A673 (cell line): ENCODE measurements at regions not wholly inside any gene's neighbourhood (a gene's known extent, or its start where the extent isn't known, plus 50 kb on each side); places are given as distances from the start of the nearest gene placed in this dataset.

ENCODE experiments used
- BruUV-seq: library from RNA; stranded (reverse); fragments of 400-500 nt; replicated peaks from 2 replicates; lab custom pipeline; 2021; lab: Mats Ljungman, UMichigan
- CTCF ChIA-PET: fragments of 300-600 bp; sonication (Branson Sonifier 250); formaldehyde crosslinking; loops from one replicate; lab custom pipeline; 2022; ENCODE audit warnings: antibody characterized with exemption; lab: Charles Lee
- POLR2A ChIA-PET: fragments of 300-600 bp; sonication (Branson Sonifier 250); formaldehyde crosslinking; loops from one replicate; lab custom pipeline; 2022; ENCODE audit warnings: antibody characterized with exemption; ENCODE audit not compliant: low non-redundant PET; lab: Charles Lee
- DNase-seq: peaks from one replicate; pipeline ENCODE4 v3.0.0-alpha.2; 2015; ENCODE audit warnings: low spot score
- H3K27ac ChIP-seq: fragments of 200-600 bp; sonication (generic); 2 replicates; pipeline ENCODE4 v1.5.1; 2016; ENCODE audit warnings: mixed run types, low read depth, mild to moderate bottlenecking, mixed read lengths, antibody characterized with exemption, low read length; ENCODE audit not compliant: poor library complexity, severe bottlenecking
- H3K27me3 ChIP-seq: fragments of 200-600 bp; sonication (generic); replicated peaks from 2 replicates; pipeline ENCODE4 v1.6.1; 2017; ENCODE audit warnings: mixed run types, low read depth, mild to moderate bottlenecking, mixed read lengths, antibody characterized with exemption, low read length; ENCODE audit not compliant: insufficient read depth, poor library complexity
- H3K36me3 ChIP-seq: fragments of 200-600 bp; sonication (generic); 2 replicates; pipeline ENCODE4 v1.6.1; 2016; ENCODE audit warnings: mixed run types, mild to moderate bottlenecking, mixed read lengths, antibody characterized with exemption, low read length; ENCODE audit not compliant: insufficient read depth, poor library complexity, severe bottlenecking
- H3K4me1 ChIP-seq: fragments of 200-600 bp; sonication (generic); 2 replicates; pipeline ENCODE4 v1.6.1; 2017; ENCODE audit warnings: mixed run types, mild to moderate bottlenecking, mixed read lengths, antibody characterized with exemption, low read length; ENCODE audit not compliant: insufficient read depth, poor library complexity, severe bottlenecking
- H3K4me3 ChIP-seq: fragments of 200-600 bp; sonication (generic); 2 replicates; pipeline ENCODE4 v1.5.1; 2016; ENCODE audit warnings: low read depth, mixed run types, mild to moderate bottlenecking, mixed read lengths, low read length; ENCODE audit not compliant: poor library complexity, severe bottlenecking
- H3K9me3 ChIP-seq: fragments of 200-600 bp; sonication (generic); 2 replicates; pipeline ENCODE4 v1.6.1; 2016; ENCODE audit warnings: mixed run types, low read depth, mild to moderate bottlenecking, mixed read lengths, antibody characterized with exemption, low read length; ENCODE audit not compliant: poor library complexity, severe bottlenecking
- EZH2 ChIP-seq: fragments of 200-600 bp; sonication (generic); IDR thresholded peaks from 2 replicates; pipeline ENCODE4 v1.6.1; 2017; ENCODE audit warnings: borderline replicate concordance, low read depth, mild to moderate bottlenecking, mixed read lengths, antibody characterized with exemption, low read length; ENCODE audit not compliant: poor library complexity, severe bottlenecking
- intact Hi-C: fragments of 100-400 bp; cut with micrococcal nuclease; formaldehyde crosslinking; loops from one replicate; pipeline ENCODE4 v1.10.0; 2022; ENCODE audit not compliant: unreplicated experiment
- TF ChIP-seq, protein P1 (sequence below): fragments of 300-800, 200-600 bp; sonication (generic); conservative IDR thresholded peaks from 2 replicates; pipeline ENCODE4 v1.5.1; 2017; ENCODE audit warnings: low read depth, mild to moderate bottlenecking, antibody characterized with exemption, low read length, moderate library complexity, mixed read lengths

DNA sequence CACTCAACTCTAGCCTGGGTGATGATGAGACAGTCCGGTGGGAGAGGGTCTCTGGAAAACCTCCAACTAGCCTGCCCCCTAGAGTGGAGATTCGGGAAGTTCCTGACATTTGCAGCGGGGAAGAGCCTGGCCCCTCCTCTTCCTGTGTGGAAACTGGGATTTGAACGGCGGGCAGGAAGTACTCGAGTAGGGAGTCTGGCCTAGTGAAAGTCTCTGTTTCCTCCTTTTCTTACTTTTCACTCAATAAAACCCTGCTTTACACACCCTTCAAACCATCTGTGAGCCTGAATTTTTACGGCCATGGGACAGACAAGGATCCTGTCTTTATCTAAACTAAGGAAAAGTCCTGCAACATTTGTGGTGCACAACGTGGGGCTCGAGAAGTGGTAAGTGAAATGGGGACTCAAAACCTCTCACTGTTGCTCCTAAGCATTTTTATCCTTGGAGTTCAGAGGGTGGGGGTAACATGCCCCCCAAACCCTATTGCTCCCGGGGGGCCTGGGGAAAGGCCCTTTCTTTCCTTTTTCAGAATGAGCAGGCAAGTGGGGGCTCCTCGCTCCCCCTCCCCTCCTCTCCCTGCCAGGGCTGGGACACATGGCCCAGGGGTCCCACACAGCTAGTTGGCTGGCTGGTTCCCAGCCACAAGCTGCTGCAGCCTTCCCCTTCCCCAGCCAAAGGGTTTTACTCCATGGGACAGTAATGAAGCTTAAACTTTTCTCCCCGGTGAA lies 224.7 kb upstream of the GBE1 start:
- DNase-seq: peak; percentile 2
- intact Hi-C loops: no loop called here
- no peaks in the 10 kb centered on the region for H3K27me3 ChIP-seq
- TF ChIP-seq, protein P1, sequence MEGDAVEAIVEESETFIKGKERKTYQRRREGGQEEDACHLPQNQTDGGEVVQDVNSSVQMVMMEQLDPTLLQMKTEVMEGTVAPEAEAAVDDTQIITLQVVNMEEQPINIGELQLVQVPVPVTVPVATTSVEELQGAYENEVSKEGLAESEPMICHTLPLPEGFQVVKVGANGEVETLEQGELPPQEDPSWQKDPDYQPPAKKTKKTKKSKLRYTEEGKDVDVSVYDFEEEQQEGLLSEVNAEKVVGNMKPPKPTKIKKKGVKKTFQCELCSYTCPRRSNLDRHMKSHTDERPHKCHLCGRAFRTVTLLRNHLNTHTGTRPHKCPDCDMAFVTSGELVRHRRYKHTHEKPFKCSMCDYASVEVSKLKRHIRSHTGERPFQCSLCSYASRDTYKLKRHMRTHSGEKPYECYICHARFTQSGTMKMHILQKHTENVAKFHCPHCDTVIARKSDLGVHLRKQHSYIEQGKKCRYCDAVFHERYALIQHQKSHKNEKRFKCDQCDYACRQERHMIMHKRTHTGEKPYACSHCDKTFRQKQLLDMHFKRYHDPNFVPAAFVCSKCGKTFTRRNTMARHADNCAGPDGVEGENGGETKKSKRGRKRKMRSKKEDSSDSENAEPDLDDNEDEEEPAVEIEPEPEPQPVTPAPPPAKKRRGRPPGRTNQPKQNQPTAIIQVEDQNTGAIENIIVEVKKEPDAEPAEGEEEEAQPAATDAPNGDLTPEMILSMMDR: no peak
- no peak for TF ChIP-seq EZH2
- ChIA-PET CTCF (no interaction called here), POLR2A (no interaction called here)
- no TSS peak for BruUV-seq
- no peaks in the 10 kb centered on the region for H3K9me3 ChIP-seq
- H3K4me1 ChIP-seq: no peaks in the 10 kb centered on the region
- no peaks in the 10 kb centered on the region for H3K36me3 ChIP-seq
- no peak overlapping the region for H3K4me3 ChIP-seq
- H3K27ac ChIP-seq: no peak overlapping the region

DNA sequence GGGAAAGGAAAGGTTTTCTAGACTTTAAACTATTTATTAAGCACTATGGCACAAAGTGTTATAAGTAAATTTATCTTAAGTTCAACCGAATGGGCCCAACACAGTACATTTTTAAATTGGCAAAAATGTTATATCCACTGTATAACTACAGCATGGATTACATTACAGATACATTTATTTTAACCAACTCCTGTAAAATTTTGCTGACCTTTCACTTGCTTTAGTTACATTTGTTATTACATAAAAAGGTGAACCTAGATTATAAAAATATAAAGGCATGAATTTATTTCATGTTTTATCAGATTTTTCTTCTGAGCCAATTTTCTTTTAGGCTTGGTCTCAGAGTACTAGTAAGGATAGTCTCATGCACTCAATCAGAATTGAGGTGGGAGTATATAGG lies 221.9 kb upstream of the GBE1 start:
- no peak overlapping the region for H3K4me3 ChIP-seq
- no peak for DNase-seq
- TF ChIP-seq, protein P1: no peak
- no peak for TF ChIP-seq EZH2
- intact Hi-C loops: no loop called here
- POLR2A ChIA-PET: no interaction called here
- no peaks in the 10 kb centered on the region for H3K27me3 ChIP-seq
- no TSS peak for BruUV-seq
- no peaks in the 10 kb centered on the region for H3K36me3 ChIP-seq
- CTCF ChIA-PET: no interaction called here
- no peaks in the 10 kb centered on the region for H3K9me3 ChIP-seq
- H3K4me1 ChIP-seq: no peaks in the 10 kb centered on the region
- H3K27ac ChIP-seq: no peak overlapping the region

DNA sequence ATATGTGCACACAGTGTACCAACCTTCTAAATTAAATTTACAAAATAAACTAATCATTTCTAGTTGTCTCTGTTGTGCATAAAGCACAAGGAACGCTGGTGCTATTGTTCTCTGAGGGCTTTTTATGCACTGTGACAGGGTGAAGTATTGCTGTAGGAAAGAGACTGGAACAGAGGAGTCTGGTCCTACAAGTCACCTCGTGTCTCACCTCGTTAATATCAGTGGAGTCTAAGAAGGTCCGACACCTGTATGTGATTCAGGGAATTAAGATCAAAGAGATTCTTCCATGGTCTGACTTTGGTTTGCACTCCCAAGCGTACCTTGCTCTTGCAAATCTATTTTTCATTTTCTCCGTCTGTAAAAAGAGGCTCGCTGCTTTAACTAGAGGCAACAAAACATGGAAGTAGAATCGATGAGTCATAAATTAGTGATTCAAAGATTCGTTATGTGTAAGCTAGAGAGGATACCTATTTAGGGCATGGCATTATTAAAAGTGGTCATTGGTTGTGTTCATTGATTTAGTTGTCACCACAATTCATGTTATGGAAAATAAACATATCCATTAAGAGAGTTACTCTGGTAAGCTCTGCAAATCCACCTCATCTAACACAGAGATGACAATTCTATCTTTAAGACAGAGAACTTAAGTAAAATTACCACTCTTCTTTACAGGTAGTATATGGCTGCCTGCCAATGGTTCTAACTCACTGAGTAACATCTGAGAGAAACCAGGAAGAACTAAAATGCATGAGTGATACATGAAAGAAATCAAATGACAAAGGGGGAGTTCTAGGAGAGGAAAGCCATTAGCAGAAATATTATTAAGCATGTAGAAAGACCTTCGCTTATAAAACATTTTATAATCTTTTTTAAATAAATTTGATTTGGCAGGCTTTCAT lies 219.4 kb upstream of the GBE1 start:
- intact Hi-C loops: no loop called here
- Histone ChIP-seq H3K27me3 (no peaks in the 10 kb centered on the region), H3K4me1 (no peaks in the 10 kb centered on the region), H3K4me3 (no peak overlapping the region), H3K9me3 (no peaks in the 10 kb centered on the region), H3K36me3 (no peaks in the 10 kb centered on the region), H3K27ac (no peak overlapping the region)
- no TSS peak for BruUV-seq
- ChIA-PET POLR2A (no interaction called here), CTCF (no interaction called here)
- DNase-seq: no peak
- TF ChIP-seq EZH2: no peak
- TF ChIP-seq, protein P1: no peak
